ENCODE measurements at regions not wholly inside any gene's neighbourhood (a gene's known extent, or its start where the extent isn't known, plus 50 kb on each side); places are given as distances from the start of the nearest gene placed in this dataset.
A peak's percentile ranks its signal among the peaks of the same experiment; 100 is the strongest.

DNA sequence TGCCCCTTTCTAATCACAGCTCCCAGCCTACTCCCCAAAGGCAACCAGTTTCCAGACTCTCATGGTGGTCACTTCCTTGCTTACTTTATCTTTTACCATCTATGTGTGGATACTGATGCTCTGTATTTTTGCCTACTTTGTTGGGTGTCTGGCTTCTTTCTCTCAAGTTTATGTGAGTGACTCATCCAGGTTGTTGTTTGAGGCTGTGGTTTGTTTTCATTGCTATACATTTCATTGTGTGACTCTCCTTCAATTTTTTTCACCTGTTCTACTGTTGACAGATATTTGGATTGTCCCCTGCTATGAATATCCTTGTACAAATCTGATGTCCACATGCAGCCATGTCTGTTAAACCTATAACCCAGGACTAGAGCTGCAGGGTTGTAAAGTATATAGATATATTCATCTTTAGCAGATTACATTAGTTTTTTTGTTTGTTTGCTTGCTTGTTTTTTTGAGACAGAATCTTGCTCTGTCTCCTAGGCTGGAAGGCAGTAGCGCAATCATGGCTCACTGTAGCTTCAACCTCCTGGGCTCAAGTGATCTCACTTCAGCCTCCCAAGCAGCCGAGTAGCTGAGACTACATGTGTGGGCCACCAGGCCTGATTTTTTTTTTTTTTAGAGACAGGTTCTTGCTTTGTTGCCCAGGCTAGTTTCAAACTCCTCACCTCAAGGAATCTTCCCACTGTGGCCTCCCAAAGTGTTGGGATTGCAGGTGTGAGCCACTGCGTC, 72.9 kb upstream of the EEF1E1 start:
- H3K23ac ChIP-seq (ENCODE audit: low read length in 2 of 2) = no peak overlapping the region
- H3K9me3 ChIP-seq (ENCODE audit: control insufficient read depth, low read length) = no peaks in the 10 kb centered on the region
- peak overlapping the region in 1 of 2 experiments; percentile 48 for H3K14ac ChIP-seq (ENCODE audit: low read length in 2 of 2)
- H3K4ac ChIP-seq (ENCODE audit: low read depth in 1 of 2, low read length in 2 of 2) = no peak overlapping the region
- 98% methylated on average over 2 of the region's 3 CpGs for WGBS
- no peak overlapping the region for H2BK15ac ChIP-seq (ENCODE audit: low read depth, poor library complexity, severe bottlenecking)
- no peak overlapping the region for H3K27ac ChIP-seq (ENCODE audit: low read length, poor library complexity, severe bottlenecking)
- DNase-seq = no peak
- no peak overlapping the region for H3K18ac ChIP-seq (ENCODE audit: low read depth in 1 of 2, low read length in 2 of 2)
- H3K4me3 ChIP-seq (ENCODE audit: insufficient read depth in 1 of 2, low read depth in 1 of 2, low read length in 2 of 2) = no peak overlapping the region
- H2BK120ac ChIP-seq (ENCODE audit: low read depth, low read length) = no peak overlapping the region
- no peaks in the 10 kb centered on the region for H3K27me3 ChIP-seq (ENCODE audit: control insufficient read depth in 1 of 2, insufficient read depth in 1 of 2, low read length in 2 of 2)
- H2AK5ac ChIP-seq (ENCODE audit: low read length, severe bottlenecking) = no peak overlapping the region
- no peaks in the 10 kb centered on the region for H3K79me1 ChIP-seq (replicated peaks; ENCODE audit: low read length, poor library complexity, severe bottlenecking)
- peaks cover 15% of the 10 kb centered on the region for H3K4me1 ChIP-seq (ENCODE audit: control insufficient read depth, insufficient read depth, low read depth, low read length)
- no peak overlapping the region for H4K8ac ChIP-seq (ENCODE audit: low read length)
- no peak overlapping the region for H4K91ac ChIP-seq (ENCODE audit: low read length)
- no peak overlapping the region for H2BK5ac ChIP-seq (ENCODE audit: low read depth, low read length, poor library complexity, severe bottlenecking)
- no peak overlapping the region for H2BK12ac ChIP-seq (ENCODE audit: low read length in 2 of 2)
- H2AFZ ChIP-seq (ENCODE audit: low read depth, low read length) = no peak overlapping the region
- no peak overlapping the region for H3K4me2 ChIP-seq (ENCODE audit: low read length, poor library complexity, severe bottlenecking)
- H3K9ac ChIP-seq (ENCODE audit: low read length) = no peak overlapping the region
- no peaks in the 10 kb centered on the region for H3K36me3 ChIP-seq (ENCODE audit: control insufficient read depth in 1 of 2, insufficient read depth in 2 of 2, low read depth in 1 of 2, low read length in 2 of 2)

DNA sequence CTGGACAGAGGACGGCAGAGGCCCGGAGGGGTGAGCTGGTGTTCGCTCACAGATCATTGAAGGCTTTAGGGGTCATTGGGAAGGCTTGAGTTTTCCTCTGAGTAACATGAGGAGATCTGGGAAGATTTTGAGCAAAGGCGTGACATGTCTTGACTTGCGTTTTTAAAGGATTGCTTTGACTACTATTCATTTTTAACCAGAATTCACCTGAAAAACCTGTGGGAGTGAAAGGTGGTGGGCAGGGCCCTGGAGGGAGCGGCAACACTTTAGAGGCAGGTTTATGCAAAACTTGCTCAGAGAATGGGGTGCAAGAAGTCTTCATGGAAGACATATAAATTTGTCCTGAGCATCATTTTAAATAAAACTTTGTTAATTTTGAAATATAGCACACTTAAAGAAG, 72.2 kb upstream of the EEF1E1 start:
- no peak overlapping the region for H2BK15ac ChIP-seq (ENCODE audit: low read depth, poor library complexity, severe bottlenecking)
- no peak overlapping the region for H3K4ac ChIP-seq (ENCODE audit: low read depth in 1 of 2, low read length in 2 of 2)
- no peak overlapping the region for H3K23ac ChIP-seq (ENCODE audit: low read length in 2 of 2)
- H2AK5ac ChIP-seq (ENCODE audit: low read length, severe bottlenecking) = peak overlapping the region; percentile 76
- H3K18ac ChIP-seq (ENCODE audit: low read depth in 1 of 2, low read length in 2 of 2) = no peak overlapping the region
- H2AFZ ChIP-seq (ENCODE audit: low read depth, low read length) = no peak overlapping the region
- no peaks in the 10 kb centered on the region for H3K36me3 ChIP-seq (ENCODE audit: control insufficient read depth in 1 of 2, insufficient read depth in 2 of 2, low read depth in 1 of 2, low read length in 2 of 2)
- H2BK120ac ChIP-seq (ENCODE audit: low read depth, low read length) = no peak overlapping the region
- H4K91ac ChIP-seq (ENCODE audit: low read length) = no peak overlapping the region
- H3K9me3 ChIP-seq (ENCODE audit: control insufficient read depth, low read length) = no peaks in the 10 kb centered on the region
- no peak overlapping the region for H3K14ac ChIP-seq (ENCODE audit: low read length in 2 of 2)
- H2BK12ac ChIP-seq (ENCODE audit: low read length in 2 of 2) = peak overlapping the region in 1 of 2 experiments; percentile 37
- H3K9ac ChIP-seq (ENCODE audit: low read length) = no peak overlapping the region
- no peak overlapping the region for H3K27ac ChIP-seq (ENCODE audit: low read length, poor library complexity, severe bottlenecking)
- H3K4me2 ChIP-seq (ENCODE audit: low read length, poor library complexity, severe bottlenecking) = no peak overlapping the region
- peaks cover 13% of the 10 kb centered on the region for H3K4me1 ChIP-seq (ENCODE audit: control insufficient read depth, insufficient read depth, low read depth, low read length)
- no peaks in the 10 kb centered on the region for H3K79me1 ChIP-seq (replicated peaks; ENCODE audit: low read length, poor library complexity, severe bottlenecking)
- no peak overlapping the region for H3K4me3 ChIP-seq (ENCODE audit: insufficient read depth in 1 of 2, low read depth in 1 of 2, low read length in 2 of 2)
- 82% methylated on average over 5 of the region's 6 CpGs for WGBS
- H4K8ac ChIP-seq (ENCODE audit: low read length) = no peak overlapping the region
- no peak overlapping the region for H2BK5ac ChIP-seq (ENCODE audit: low read depth, low read length, poor library complexity, severe bottlenecking)
- H3K27me3 ChIP-seq (ENCODE audit: control insufficient read depth in 1 of 2, insufficient read depth in 1 of 2, low read length in 2 of 2) = no peaks in the 10 kb centered on the region
- no peak for DNase-seq

DNA sequence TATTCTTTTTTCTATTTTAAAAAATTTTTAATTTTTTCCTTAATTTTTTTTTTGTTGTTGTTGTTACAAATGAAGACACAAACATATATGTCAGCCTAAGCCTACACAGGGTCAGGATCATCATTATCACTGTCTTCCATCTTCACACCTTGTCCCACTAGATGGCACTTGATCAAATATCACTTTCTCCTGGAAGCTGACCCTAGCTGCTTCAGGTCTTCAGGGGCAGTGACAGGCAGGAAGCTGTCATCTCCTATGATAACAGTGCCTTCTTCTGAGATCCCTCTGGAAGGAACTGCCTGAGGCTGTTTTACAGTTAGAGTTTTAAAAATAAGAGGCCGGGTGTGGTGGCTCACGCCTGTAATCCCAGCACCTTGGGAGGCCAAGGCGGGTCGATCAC, 70.2 kb upstream of the EEF1E1 start:
- WGBS = 97% methylated on average over 4 of the region's 4 CpGs
- no peak overlapping the region for H2BK120ac ChIP-seq (ENCODE audit: low read depth, low read length)

DNA sequence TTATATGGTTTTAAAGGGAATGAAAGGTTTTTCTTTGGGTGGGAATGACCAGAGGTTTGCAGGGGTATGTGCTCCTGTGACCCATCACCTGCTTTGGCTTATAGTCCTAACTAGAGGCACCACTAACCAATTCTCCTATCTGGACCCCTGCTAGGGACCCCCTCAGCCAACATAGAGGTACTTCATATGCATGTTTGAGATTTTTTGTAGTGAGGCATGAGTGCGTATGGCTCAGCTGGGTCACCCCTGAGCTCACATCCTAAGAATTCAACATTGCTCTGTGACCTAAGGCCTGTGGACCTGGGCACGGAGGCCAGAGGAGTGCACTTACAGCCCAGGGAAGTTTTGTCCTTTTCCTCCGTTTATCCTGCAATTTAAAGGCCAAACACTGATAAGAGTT, 68.4 kb upstream of the EEF1E1 start:
- 41% methylated on average over 3 of the region's 3 CpGs for WGBS
- H3K79me1 ChIP-seq (replicated peaks; ENCODE audit: low read length, poor library complexity, severe bottlenecking) = no peaks in the 10 kb centered on the region

More for the DNA sequence above, 70.2 kb upstream of the EEF1E1 start:
- Histone ChIP-seq H2BK12ac (ENCODE audit: low read length in 2 of 2) (no peak overlapping the region), H3K27ac (ENCODE audit: low read length, poor library complexity, severe bottlenecking) (no peak overlapping the region), H2BK15ac (ENCODE audit: low read depth, poor library complexity, severe bottlenecking) (no peak overlapping the region), H3K27me3 (ENCODE audit: control insufficient read depth in 1 of 2, insufficient read depth in 1 of 2, low read length in 2 of 2) (no peaks in the 10 kb centered on the region), H3K4ac (ENCODE audit: low read depth in 1 of 2, low read length in 2 of 2) (no peak overlapping the region), H3K4me2 (ENCODE audit: low read length, poor library complexity, severe bottlenecking) (no peak overlapping the region), H2AFZ (ENCODE audit: low read depth, low read length) (no peak overlapping the region), H2BK5ac (ENCODE audit: low read depth, low read length, poor library complexity, severe bottlenecking) (no peak overlapping the region), H3K79me1 (replicated peaks; ENCODE audit: low read length, poor library complexity, severe bottlenecking) (no peaks in the 10 kb centered on the region), H4K8ac (ENCODE audit: low read length) (no peak overlapping the region), H3K9ac (ENCODE audit: low read length) (no peak overlapping the region), H3K23ac (ENCODE audit: low read length in 2 of 2) (no peak overlapping the region), H3K36me3 (ENCODE audit: control insufficient read depth in 1 of 2, insufficient read depth in 2 of 2, low read depth in 1 of 2, low read length in 2 of 2) (no peaks in the 10 kb centered on the region), H3K4me3 (ENCODE audit: insufficient read depth in 1 of 2, low read depth in 1 of 2, low read length in 2 of 2) (no peak overlapping the region), H3K18ac (ENCODE audit: low read depth in 1 of 2, low read length in 2 of 2) (no peak overlapping the region), H3K14ac (ENCODE audit: low read length in 2 of 2) (no peak overlapping the region), H3K9me3 (ENCODE audit: control insufficient read depth, low read length) (no peaks in the 10 kb centered on the region), H4K91ac (ENCODE audit: low read length) (no peak overlapping the region), H3K4me1 (ENCODE audit: control insufficient read depth, insufficient read depth, low read depth, low read length) (peaks cover 8% of the 10 kb centered on the region), H2AK5ac (ENCODE audit: low read length, severe bottlenecking) (no peak overlapping the region)
- DNase-seq = no peak

More for the DNA sequence above, 68.4 kb upstream of the EEF1E1 start:
- H3K27ac ChIP-seq (ENCODE audit: low read length, poor library complexity, severe bottlenecking) = peak overlapping the region; percentile 66
- no peak overlapping the region for H4K91ac ChIP-seq (ENCODE audit: low read length)
- no peak overlapping the region for H2BK120ac ChIP-seq (ENCODE audit: low read depth, low read length)
- H3K4me3 ChIP-seq (ENCODE audit: insufficient read depth in 1 of 2, low read depth in 1 of 2, low read length in 2 of 2) = no peak overlapping the region
- no peak overlapping the region for H2BK5ac ChIP-seq (ENCODE audit: low read depth, low read length, poor library complexity, severe bottlenecking)
- H3K9me3 ChIP-seq (ENCODE audit: control insufficient read depth, low read length) = no peaks in the 10 kb centered on the region
- no peak for DNase-seq
- no peak overlapping the region for H3K4me2 ChIP-seq (ENCODE audit: low read length, poor library complexity, severe bottlenecking)
- no peak overlapping the region for H2BK12ac ChIP-seq (ENCODE audit: low read length in 2 of 2)
- H2AFZ ChIP-seq (ENCODE audit: low read depth, low read length) = no peak overlapping the region
- no peak overlapping the region for H4K8ac ChIP-seq (ENCODE audit: low read length)
- H3K23ac ChIP-seq (ENCODE audit: low read length in 2 of 2) = no peak overlapping the region
- H2AK5ac ChIP-seq (ENCODE audit: low read length, severe bottlenecking) = peak overlapping the region; percentile 53
- H3K36me3 ChIP-seq (ENCODE audit: control insufficient read depth in 1 of 2, insufficient read depth in 2 of 2, low read depth in 1 of 2, low read length in 2 of 2) = no peaks in the 10 kb centered on the region
- no peak overlapping the region for H3K9ac ChIP-seq (ENCODE audit: low read length)
- peaks cover 5% of the 10 kb centered on the region for H3K4me1 ChIP-seq (ENCODE audit: control insufficient read depth, insufficient read depth, low read depth, low read length)
- no peak overlapping the region for H2BK15ac ChIP-seq (ENCODE audit: low read depth, poor library complexity, severe bottlenecking)
- H3K27me3 ChIP-seq (ENCODE audit: control insufficient read depth in 1 of 2, insufficient read depth in 1 of 2, low read length in 2 of 2) = no peaks in the 10 kb centered on the region
- H3K14ac ChIP-seq (ENCODE audit: low read length in 2 of 2) = no peak overlapping the region
- no peak overlapping the region for H3K18ac ChIP-seq (ENCODE audit: low read depth in 1 of 2, low read length in 2 of 2)
- H3K4ac ChIP-seq (ENCODE audit: low read depth in 1 of 2, low read length in 2 of 2) = no peak overlapping the region

Data from mesenchymal stem cell (in vitro differentiated cells and primary cell).